ENCODE measurements at regions not wholly inside any gene's neighbourhood (a gene's known extent, or its start where the extent isn't known, plus 50 kb on each side); places are given as distances from the start of the nearest gene placed in this dataset.

DNA sequence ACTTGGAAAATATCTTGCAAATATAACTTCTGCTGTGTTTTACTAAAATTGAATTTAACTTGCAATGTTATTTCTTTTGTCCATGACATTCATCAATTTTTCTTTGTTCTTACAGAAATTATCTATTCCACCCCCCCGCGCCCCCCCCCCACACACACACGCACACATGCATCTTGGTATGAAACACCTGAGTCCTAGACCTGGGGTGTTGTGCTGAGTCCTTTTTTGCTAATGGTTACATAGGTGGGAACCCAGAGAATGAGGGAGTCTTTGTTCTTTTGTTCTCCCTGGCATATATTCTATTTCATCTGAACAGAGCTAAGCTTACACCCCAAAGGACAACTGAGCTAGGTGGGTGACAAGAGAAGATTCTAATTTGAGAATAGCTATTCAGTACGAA is 308.9 kb downstream of the CWC27 start:
- Histone ChIP-seq H3K4ac (replicated peaks; ENCODE audit: insufficient read length, low read depth, low read length) (no peak overlapping the region), H3K9me3 (ENCODE audit: insufficient read depth in 2 of 2, low read depth in 1 of 2, low read length in 1 of 2) (no peaks in the 10 kb centered on the region), H2BK20ac (ENCODE audit: low read length) (no peak overlapping the region), H2BK5ac (ENCODE audit: low read depth, low read length) (no peak overlapping the region), H4K20me1 (replicated peaks in 1 of 2; ENCODE audit: control insufficient read depth in 1 of 2, insufficient read depth in 2 of 2, low read length in 2 of 2) (no peaks in the 10 kb centered on the region), H3K9ac (replicated peaks in 1 of 4; ENCODE audit: extremely low read depth in 1 of 4, low read depth in 3 of 4, low read length in 3 of 4) (no peak overlapping the region), H3K79me2 (ENCODE audit: control insufficient read depth in 1 of 2, insufficient read depth in 2 of 2, low read length in 2 of 2) (no peaks in the 10 kb centered on the region), H2AFZ (ENCODE audit: low read length) (no peak overlapping the region), H4K8ac (ENCODE audit: extremely low read depth, insufficient read depth, low read length) (no peak overlapping the region), H2AK5ac (ENCODE audit: low read depth, low read length) (no peak overlapping the region), H3K56ac (replicated peaks; ENCODE audit: insufficient read length, low read depth, low read length) (no peak overlapping the region), H3K36me3 (ENCODE audit: control insufficient read depth in 2 of 4, insufficient read depth in 4 of 4, low read length in 3 of 4) (no peaks in the 10 kb centered on the region), H3K27me3 (replicated peaks in 1 of 4; ENCODE audit: control insufficient read depth in 3 of 4, extremely low read depth in 1 of 4, insufficient read depth in 3 of 4, low read length in 3 of 4) (no peaks in the 10 kb centered on the region), H3K23ac (ENCODE audit: insufficient read length) (no peak overlapping the region), H3K18ac (ENCODE audit: extremely low read depth, low read length) (no peak overlapping the region), H3K4me1 (replicated peaks in 1 of 4; ENCODE audit: control insufficient read depth in 3 of 4, insufficient read depth in 4 of 4, low read length in 3 of 4) (peaks cover 0 to 9% (median 3%) of the 10 kb centered on the region in 4 experiments; a peak in 2 of 7 replicates), H3K4me3 (ENCODE audit: extremely low read depth in 1 of 4, insufficient read depth in 2 of 4, low read depth in 3 of 4, low read length in 4 of 4) (no peak overlapping the region), H4K5ac (ENCODE audit: insufficient read length, low read depth, low read length) (no peak overlapping the region), H3K23me2 (ENCODE audit: low read depth, low read length) (no peaks in the 10 kb centered on the region), H3K27ac (ENCODE audit: low read depth, low read length) (no peak overlapping the region), H3K14ac (ENCODE audit: insufficient read length) (no peak overlapping the region), H4K91ac (replicated peaks; ENCODE audit: insufficient read length, low read length) (no peak overlapping the region), H2BK12ac (ENCODE audit: low read depth, low read length) (no peak overlapping the region), H3K4me2 (ENCODE audit: insufficient read depth in 1 of 2, low read depth in 2 of 2, low read length in 2 of 2) (no peak overlapping the region), H2BK15ac (ENCODE audit: low read length) (no peak overlapping the region), H2BK120ac (replicated peaks; ENCODE audit: low read depth, low read length) (no peak overlapping the region), H3K79me1 (ENCODE audit: low read depth, low read length) (no peaks in the 10 kb centered on the region)
- POLR2A ChIA-PET (ENCODE audit: partially characterized antibody) = interaction anchor here (0.6 to 0.7 kb wide), 2 partner anchors 26 to 437 kb away, joined by 3 read pairs; no protein-coding TSS in a partner anchor
- TF ChIP-seq EZH2 (IDR thresholded peaks at IDR 0.05; ENCODE audit: low read depth, low read length, severe bottlenecking) = no peak
- peak in 1 of 2 experiments; percentile 27; a peak in 1 of 3 replicates for TF ChIP-seq POLR2A (IDR thresholded peaks at IDR 0.05; ENCODE audit: control extremely low read depth in 1 of 2, low read depth in 2 of 2, low read length in 2 of 2)
- TF ChIP-seq TAF7 (optimal IDR thresholded peaks at IDR 0.05; ENCODE audit: borderline replicate concordance, low read depth, low read length) = peak; percentile 73
- DNase-seq (ENCODE audit: low read depth in 1 of 2, low spot score in 2 of 2) = no peak
- CTCF ChIA-PET (ENCODE audit: partially characterized antibody) = interaction anchor here (0.7 to 0.9 kb wide), 3 partner anchors 13 to 405 kb away, joined by 3 to 4 read pairs (median 4); no protein-coding TSS in a partner anchor
- no peak for FAIRE-seq
- WGBS, 2 experiments (ENCODE audit: extremely low coverage in 1 of 2, insufficient coverage in 1 of 2, insufficient read length in 1 of 2, insufficient replicate concordance in 2 of 2, low coverage in 1 of 2, low lambda C conversion rate in 2 of 2, missing lambda C conversion rate in 1 of 2) = 65% methylated on average over 2 of the region's 4 CpGs; no CpG with 5 or more reads in 1 of the 2 experiments

All from H1 (cell line).